ENCODE measurements at regions not wholly inside any gene's neighbourhood (a gene's known extent, or its start where the extent isn't known, plus 50 kb on each side); places are given as distances from the start of the nearest gene placed in this dataset.

- peak in 1 of 2 donors; percentile 36 for TF ChIP-seq CTCF (conservative IDR thresholded peaks at IDR 0.05 in 1 of 2, IDR thresholded peaks at IDR 0.05 in 1 of 2; ENCODE audit: low read depth in 1 of 2, low read length in 2 of 2)
- TF ChIP-seq EZH2 (IDR thresholded peaks at IDR 0.05; ENCODE audit: low read length, missing control alignments) = no peak
Observed at GRCh38 chr12:46677749-46678148, 148.0 kb downstream of the SLC38A4 start.
